HepG2 (cell line): ENCODE measurements at regions not wholly inside any gene's neighbourhood (a gene's known extent, or its start where the extent isn't known, plus 50 kb on each side); places are given as distances from the start of the nearest gene placed in this dataset.

Source experiments
- ATAC-seq: fragments of 200-7000 bp; cut with Tn5 transposase; 3 replicates; pipeline ENCODE4 v1.9.1; 2020; ENCODE audit warnings: mild to moderate bottlenecking, moderate library complexity
- BruUV-seq: library from RNA; stranded (reverse); fragments of 400-500 nt; replicated peaks from 2 replicates; lab custom pipeline; 2021; lab: Mats Ljungman, UMichigan
- CTCF ChIA-PET: fragments of 300-600 bp; formaldehyde crosslinking; extraction: SDS; loops from one replicate; lab custom pipeline; 2021; ENCODE audit warnings: low total read pairs, inconsistent platforms, low intra/inter-chr PET ratio; lab: Yijun Ruan, JAX
- POLR2A ChIA-PET: fragments of 350-600 bp; sonication (Branson Sonifier 250); formaldehyde crosslinking; loops from one replicate; lab custom pipeline; 2020; ENCODE audit warnings: antibody characterized with exemption, inconsistent platforms; lab: Yijun Ruan, JAX
- DNase-seq: peaks from one replicate; pipeline ENCODE4 v3.0.0-alpha.2; 2015; ENCODE audit warnings: low spot score
- FAIRE-seq: peaks from 3 replicates; lab custom pipeline; 2011; peaks lifted over from hg19 to GRCh38; lab: Jason Lieb, UNC
- H2AFZ ChIP-seq: one replicate; pipeline ENCODE4 v1.6.1; 2011; ENCODE audit warnings: low read length, inconsistent platforms
- H3K27ac ChIP-seq: fragments of 300-600 bp; 3 replicates; pipeline ENCODE4 v1.8.0; 2011; ENCODE audit warnings: mixed run types, mild to moderate bottlenecking, mixed read lengths, low read length, inconsistent platforms; ENCODE audit not compliant: insufficient read depth; ENCODE audit errors: extremely low read length
- H3K27me3 ChIP-seq, 2 experiments: fragments of 200-600 bp in 1 of 2; 2 replicates in 1 of 2; 3 replicates in 1 of 2; pipeline versions ENCODE4 v1.6.0 to v1.8.0; 2011; ENCODE audit warnings: low read length in 2 of 2, mild to moderate bottlenecking in 2 of 2, moderate library complexity in 2 of 2, inconsistent platforms in 1 of 2; ENCODE audit not compliant: insufficient read depth in 2 of 2, control insufficient read depth in 1 of 2
- H3K36me3 ChIP-seq, 2 experiments: fragments of 200-600 bp in 1 of 2; replicated peaks in 1 of 2; 2 replicates in 1 of 2; 3 replicates in 1 of 2; pipeline versions ENCODE4 v1.5.1 to v1.8.0; 2011; ENCODE audit warnings: low read length in 2 of 2, inconsistent platforms in 1 of 2; ENCODE audit not compliant: insufficient read depth in 2 of 2, control insufficient read depth in 1 of 2
- H3K4me1 ChIP-seq: 2 replicates; pipeline ENCODE4 v1.5.1; 2012; ENCODE audit warnings: low read length, inconsistent platforms; ENCODE audit not compliant: insufficient read depth
- H3K4me2 ChIP-seq: 2 replicates; pipeline ENCODE4 v1.6.0; 2011; ENCODE audit warnings: low read depth, low read length, inconsistent platforms
- H3K4me3 ChIP-seq, 3 experiments: fragments of 200-600 bp in 1 of 3; sonication (generic), shearing (Covaris generic) in 1 of 3; replicated peaks in 1 of 3; 2 replicates each; pipeline ENCODE4 v1.5.1; 2011 to 2016; ENCODE audit warnings: low read length in 3 of 3, inconsistent platforms in 2 of 3, low read depth in 2 of 3, mild to moderate bottlenecking in 2 of 3, control low read depth in 1 of 3, mixed read lengths in 1 of 3; ENCODE audit not compliant: insufficient read depth in 1 of 3
- H3K79me2 ChIP-seq: one replicate; pipeline ENCODE4 v1.6.1; 2011; ENCODE audit warnings: low read length, inconsistent platforms; ENCODE audit not compliant: insufficient read depth
- H3K9ac ChIP-seq: 2 replicates; pipeline ENCODE4 v1.6.0; 2011; ENCODE audit warnings: mild to moderate bottlenecking, low read depth, low read length, inconsistent platforms; ENCODE audit not compliant: insufficient read depth
- H3K9me3 ChIP-seq: 2 replicates; pipeline ENCODE4 v1.5.1; 2012; ENCODE audit warnings: mild to moderate bottlenecking, low read length
- H4K20me1 ChIP-seq: 2 replicates; pipeline ENCODE4 v1.6.0; 2011; ENCODE audit warnings: inconsistent platforms, mild to moderate bottlenecking, low read length, moderate library complexity; ENCODE audit not compliant: insufficient read depth
- AHR ChIP-seq: IDR thresholded peaks from 2 replicates; pipeline ENCODE4 v1.6.1; 2018; ENCODE audit warnings: missing genetic modification reagents, missing compliant biosample characterization
- ATF7 ChIP-seq, 2 experiments: fragments of 450-650 bp in 1 of 2; sonication (generic) in 1 of 2; formaldehyde crosslinking in 1 of 2; IDR thresholded peaks; 2 replicates each; pipeline versions ENCODE4 v1.4.0 to v1.6.1; 2016 to 2020; ENCODE audit warnings: antibody characterized with exemption in 1 of 2, mild to moderate bottlenecking in 1 of 2, missing genetic modification reagents in 1 of 2
- GRHL1 ChIP-seq: sonication (generic); formaldehyde crosslinking; conservative IDR thresholded peaks from 2 replicates; pipeline ENCODE4 v1.8.0; 2022; ENCODE audit warnings: missing genetic modification reagents
- NFE2L1 ChIP-seq: sonication (generic); formaldehyde crosslinking; IDR thresholded peaks from 2 replicates; pipeline ENCODE4 v1.4.0; 2020; ENCODE audit warnings: missing genetic modification reagents, mild to moderate bottlenecking, borderline replicate concordance
- NFYC ChIP-seq: IDR thresholded peaks from 2 replicates; pipeline ENCODE4 v1.6.1; 2016; ENCODE audit warnings: missing genetic modification reagents, missing compliant biosample characterization
- POLR2A ChIP-seq, 2 experiments: IDR thresholded peaks; 2 replicates each; pipeline ENCODE4 v1.6.1; 2011; ENCODE audit warnings: low read depth in 2 of 2, low read length in 2 of 2, mild to moderate bottlenecking in 1 of 2, moderate library complexity in 1 of 2; ENCODE audit not compliant: insufficient read depth in 1 of 2
- SALL1 ChIP-seq: sonication (generic); formaldehyde crosslinking; IDR thresholded peaks from 2 replicates; pipeline ENCODE4 v1.8.0; 2022; ENCODE audit warnings: mild to moderate bottlenecking, missing genetic modification reagents
- SOX5 ChIP-seq: IDR thresholded peaks from 2 replicates; pipeline ENCODE4 v1.6.1; 2016; ENCODE audit warnings: borderline replicate concordance
- TIGD3 ChIP-seq: sonication (generic); formaldehyde crosslinking; IDR thresholded peaks from 2 replicates; pipeline ENCODE4 v1.5.1; 2020; ENCODE audit warnings: mild to moderate bottlenecking, missing genetic modification reagents, borderline replicate concordance
- TSC22D2 ChIP-seq: sonication (generic); formaldehyde crosslinking; IDR thresholded peaks from 2 replicates; pipeline ENCODE4 v1.5.1; 2020; ENCODE audit warnings: missing genetic modification reagents, mild to moderate bottlenecking, borderline replicate concordance
- ZFP90 ChIP-seq: sonication (generic); formaldehyde crosslinking; IDR thresholded peaks from 2 replicates; pipeline ENCODE4 v1.8.0; 2022; ENCODE audit warnings: missing genetic modification reagents, mild to moderate bottlenecking, inconsistent platforms, borderline replicate concordance
- ZNF431 ChIP-seq: sonication (generic); formaldehyde crosslinking; IDR thresholded peaks from 2 replicates; pipeline ENCODE4 v1.9.0; 2022; ENCODE audit warnings: missing genetic modification reagents, low read depth, mild to moderate bottlenecking, borderline replicate concordance
- ZNF704 ChIP-seq: sonication (generic); formaldehyde crosslinking; IDR thresholded peaks from 2 replicates; pipeline ENCODE4 v1.8.1; 2023; ENCODE audit warnings: mild to moderate bottlenecking, inconsistent platforms, moderate library complexity, missing genetic modification reagents, borderline replicate concordance
- ZNF841 ChIP-seq: sonication (generic); formaldehyde crosslinking; IDR thresholded peaks from 2 replicates; pipeline ENCODE4 v1.8.1; 2023; ENCODE audit warnings: missing genetic modification reagents, borderline replicate concordance
- ZNF850 ChIP-seq: sonication (generic); formaldehyde crosslinking; conservative IDR thresholded peaks from 2 replicates; pipeline ENCODE4 v1.9.0; 2021; ENCODE audit warnings: mild to moderate bottlenecking, missing genetic modification reagents
- WGBS: methylation state at CpG from one replicate; pipeline ENCODE4 v1.1.6; 2017; ENCODE audit warnings: low lambda C conversion rate; 5-methylcytosine and 5-hydroxymethylcytosine counted together
- in situ Hi-C: cut with HindIII; loops from 2 replicates; pipeline ENCODE4 v1.10.0; 2017; ENCODE audit warnings: low pct_unique_long_range_greater_than_20kb; ENCODE audit not compliant: extremely low pct_ligation_motif_present
- intact Hi-C: fragments of 100-400 bp; cut with micrococcal nuclease; formaldehyde crosslinking; loops from one replicate; pipeline ENCODE4 v1.10.0; 2022; ENCODE audit not compliant: unreplicated experiment

- no peak for TF ChIP-seq TIGD3 (CRISPR knock-in tag)
- no peak for TF ChIP-seq NFE2L1 (CRISPR knock-in tag)
- no peak for TF ChIP-seq SALL1 (CRISPR knock-in tag)
- TF ChIP-seq ZNF431 (CRISPR knock-in tag), result no peak
- no peak for TF ChIP-seq AHR (CRISPR knock-in tag)
- TF ChIP-seq ZNF841, result no peak
- no peak for TF ChIP-seq ZNF704 (CRISPR knock-in tag)
- TF ChIP-seq, all 625 proteins: peak for 0
Measured at GRCh38 chr12:113673458-113674238, 202.0 kb upstream of the LHX5 start (continued).

GRCh38 chr12:113670742-113671141 is 199.1 kb upstream of the LHX5 start:
- intact Hi-C loops (no loop called here), in situ Hi-C loops (no loop called here)
- no peaks in the 10 kb centered on the region for H3K9me3 ChIP-seq
- POLR2A ChIA-PET, result no interaction called here
- no peak for DNase-seq
- peaks cover 7 to 58% of the 10 kb centered on the region in 2 experiments; a peak in 4 of 5 replicates for H3K27me3 ChIP-seq
- WGBS, result 0% methylated on average over 1 of the region's 1 CpG
- H3K4me3 ChIP-seq, result no peak overlapping the region
- H3K9ac ChIP-seq, result no peak overlapping the region
- CTCF ChIA-PET, result no interaction called here
- BruUV-seq, result no TSS peak
- no peak for ATAC-seq
- H3K4me1 ChIP-seq, result no peaks in the 10 kb centered on the region
- TF ChIP-seq ZNF850 (CRISPR knock-in tag), result no peak
- TF ChIP-seq NFYC (CRISPR knock-in tag), result no peak
- TF ChIP-seq GRHL1, result no peak
- TF ChIP-seq SOX5 (CRISPR knock-in tag), result no peak
- no peak for TF ChIP-seq TSC22D2
- TF ChIP-seq POLR2A (IDR thresholded peaks at IDR 0.05; ENCODE audit: insufficient read depth in 1 of 2, low read depth in 2 of 2, low read length in 2 of 2), result no peak
- TF ChIP-seq ATF7 (IDR thresholded peaks at IDR 0.05), result peak; percentile 40; the same call in 1 of the 2 replicates
- no peak for TF ChIP-seq ATF7 (CRISPR knock-in tag; IDR thresholded peaks at IDR 0.05)
- no peak for TF ChIP-seq ZFP90 (CRISPR knock-in tag)
- H3K36me3 ChIP-seq, result no peaks in the 10 kb centered on the region
- no peak overlapping the region for H3K4me2 ChIP-seq
- no peaks in the 10 kb centered on the region for H3K79me2 ChIP-seq
- H4K20me1 ChIP-seq, result no peaks in the 10 kb centered on the region
- no peak overlapping the region for H3K27ac ChIP-seq
- no peak overlapping the region for H2AFZ ChIP-seq
- no peak for FAIRE-seq
